DMS53 treated with DMSO at 0.1 percent for 48 hours (cell line): ENCODE measurements at regions not wholly inside any gene's neighbourhood (a gene's known extent, or its start where the extent isn't known, plus 50 kb on each side); places are given as distances from the start of the nearest gene placed in this dataset.
"Not testable (repeated sequence)": the region's sequence is repeated elsewhere in the genome, so short reads cannot be mapped to it uniquely, and the experiment has no call there.

Experiments used
- DNase-seq: peaks from one replicate; lab custom pipeline; 2025; ENCODE audit not compliant: unreplicated experiment; lab: John Stamatoyannopoulos, UW

DNA sequence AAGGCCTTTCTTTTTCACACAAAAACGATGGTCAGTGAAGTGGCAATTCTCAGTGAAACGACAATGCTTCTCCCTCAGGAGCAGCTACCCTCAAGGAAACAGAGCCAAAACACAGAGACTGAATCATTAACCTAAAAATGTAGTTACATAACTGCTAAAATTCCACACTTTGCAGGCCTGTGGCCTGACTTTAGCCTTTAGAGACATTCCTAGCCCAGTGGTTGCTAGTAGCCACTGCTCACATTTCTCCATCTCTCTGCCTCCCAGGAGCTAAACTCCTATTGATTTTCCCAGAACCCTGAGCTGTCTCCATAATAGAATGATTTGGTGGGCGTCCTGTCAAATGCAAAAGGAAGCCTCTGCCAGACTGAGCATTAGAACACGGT is 630.1 kb upstream of the KCNMB2 start:
- DNase-seq = no peak

DNA sequence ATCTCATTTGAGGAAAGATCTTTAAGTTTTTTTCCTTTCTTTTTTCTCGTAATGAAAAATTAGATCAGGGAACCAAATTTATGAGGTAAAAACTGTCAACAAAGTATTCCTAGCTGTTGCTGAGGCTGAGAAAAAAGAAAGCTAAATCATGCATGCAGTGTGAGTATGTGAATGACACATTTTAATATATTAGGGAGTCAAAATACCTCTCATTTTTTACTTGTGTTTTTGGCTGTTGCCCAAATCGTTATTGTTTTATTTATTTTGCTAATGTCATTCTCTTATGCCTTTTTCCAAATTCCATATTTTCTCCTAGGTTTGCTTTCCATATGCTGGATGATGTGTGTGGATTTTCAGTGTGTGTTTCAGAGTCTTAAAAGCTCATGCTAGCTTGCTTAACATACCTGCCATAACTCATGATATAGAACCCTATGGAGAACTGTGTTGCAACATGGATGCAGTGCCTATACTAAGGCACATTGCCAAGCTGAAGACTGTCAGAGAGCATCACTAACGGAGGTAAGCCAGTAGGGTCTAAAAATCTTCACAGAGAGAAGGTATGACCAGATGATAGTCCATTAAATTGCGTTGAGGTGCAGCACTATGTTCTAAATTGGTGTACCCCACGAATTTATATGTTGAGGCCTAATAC is 629.5 kb upstream of the KCNMB2 start:
- no peak for DNase-seq

DNA sequence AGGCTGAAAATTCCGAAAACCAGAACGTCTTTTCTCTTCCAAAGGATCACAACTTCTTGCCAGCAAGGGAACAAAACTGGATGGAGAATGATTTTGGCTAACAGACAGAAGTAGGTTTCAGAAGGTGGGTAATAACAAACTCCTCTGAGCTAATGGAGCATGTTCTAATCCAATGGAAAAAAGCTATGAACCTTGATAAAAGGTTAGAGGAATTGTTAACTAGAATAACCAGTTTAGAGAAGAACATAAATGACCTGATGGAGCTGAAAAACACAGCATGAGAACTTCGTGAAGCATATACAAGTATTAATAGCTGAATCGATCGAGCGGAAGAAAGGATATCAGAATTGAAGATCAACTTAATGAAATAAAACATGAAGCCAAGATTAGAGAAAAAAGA is 626.7 kb upstream of the KCNMB2 start:
- DNase-seq = not testable (repeated sequence)

DNA sequence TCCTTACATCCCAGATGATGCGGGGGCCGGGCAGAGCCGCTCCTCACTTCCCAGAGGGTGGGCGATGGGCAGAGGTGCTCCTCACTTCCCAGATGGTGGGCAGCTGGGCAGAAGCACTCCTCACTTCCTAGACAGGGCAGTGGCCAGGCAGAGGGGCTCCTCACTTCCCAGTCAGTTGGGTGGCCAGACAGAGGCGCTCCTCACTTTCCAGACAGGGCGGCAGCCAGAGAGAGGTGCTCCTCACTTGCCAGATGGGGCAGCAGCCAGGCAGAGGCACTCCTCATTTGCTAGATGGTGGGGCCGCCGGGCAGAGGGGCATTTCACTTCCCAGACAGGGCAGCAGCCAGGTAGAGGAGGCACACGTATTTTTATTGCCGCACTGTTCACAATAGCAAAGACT is 622.0 kb upstream of the KCNMB2 start:
- no peak for DNase-seq

DNA sequence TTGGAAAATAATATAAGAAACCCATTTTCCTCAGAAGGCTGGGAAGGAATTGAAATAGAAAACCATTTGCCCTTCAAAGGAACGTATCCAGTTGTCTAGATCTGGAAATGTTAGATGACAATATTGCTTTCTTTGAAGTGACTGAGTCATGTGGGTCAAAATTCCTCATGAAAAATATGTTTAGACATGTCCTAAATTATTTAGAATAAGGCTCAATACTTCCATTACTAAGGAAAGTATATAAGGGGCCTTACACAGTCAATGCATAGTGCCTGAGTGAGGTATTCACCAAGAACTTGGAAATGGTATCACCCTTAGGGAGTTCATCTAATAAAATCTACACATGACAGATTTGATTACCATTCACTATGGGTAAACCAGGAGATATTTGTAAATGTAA is 619.8 kb upstream of the KCNMB2 start:
- DNase-seq = no peak

DNA sequence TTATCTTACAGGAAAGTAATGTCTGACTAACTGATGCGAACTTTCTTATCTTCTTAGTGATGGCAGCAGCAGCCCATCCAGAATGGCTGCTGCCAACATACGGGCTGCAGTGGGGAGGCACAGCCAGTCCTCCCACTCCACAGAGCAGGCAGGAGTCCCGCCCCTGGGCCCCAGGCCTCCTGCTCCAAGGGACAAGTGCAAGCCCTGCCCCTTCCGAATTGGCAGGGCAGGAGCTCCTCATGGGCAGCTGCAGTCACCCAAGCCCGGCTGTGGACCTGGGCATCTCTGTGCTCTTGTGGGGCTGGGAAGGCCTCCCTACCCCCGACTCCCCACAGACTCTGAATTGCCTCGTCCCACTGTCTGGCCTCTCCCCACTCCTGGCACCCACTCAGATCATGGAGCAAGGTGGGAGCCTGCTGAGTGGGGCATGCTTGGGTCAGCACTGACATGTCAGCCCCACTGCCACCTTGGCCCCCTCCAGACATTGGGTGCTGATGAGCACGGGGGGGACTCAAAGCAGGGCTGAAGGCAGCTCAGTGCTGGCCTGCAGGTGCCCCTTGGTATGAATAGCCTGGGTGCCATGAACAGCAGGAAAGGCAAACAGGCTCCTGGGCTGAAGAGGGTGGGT is 618.9 kb upstream of the KCNMB2 start:
- no peak for DNase-seq

DNA sequence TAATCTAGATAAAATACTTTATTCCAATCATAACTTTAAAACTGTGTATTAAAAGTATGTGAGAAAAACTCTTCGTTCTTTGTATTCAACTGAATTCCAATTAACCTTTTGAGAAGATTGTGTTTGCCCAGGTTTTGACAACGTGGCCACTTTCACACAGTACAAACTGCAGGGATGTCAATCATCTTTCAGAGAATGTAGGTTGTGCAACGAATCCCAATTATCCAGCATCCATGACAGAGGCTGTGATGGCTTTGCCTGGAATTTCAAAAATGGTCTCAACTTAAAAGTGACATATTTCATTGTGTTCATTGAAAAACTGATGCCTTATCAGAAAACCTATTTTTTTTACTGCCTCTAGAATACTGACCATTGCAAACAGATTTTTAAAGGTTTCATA is 615.1 kb upstream of the KCNMB2 start:
- no peak for DNase-seq

DNA sequence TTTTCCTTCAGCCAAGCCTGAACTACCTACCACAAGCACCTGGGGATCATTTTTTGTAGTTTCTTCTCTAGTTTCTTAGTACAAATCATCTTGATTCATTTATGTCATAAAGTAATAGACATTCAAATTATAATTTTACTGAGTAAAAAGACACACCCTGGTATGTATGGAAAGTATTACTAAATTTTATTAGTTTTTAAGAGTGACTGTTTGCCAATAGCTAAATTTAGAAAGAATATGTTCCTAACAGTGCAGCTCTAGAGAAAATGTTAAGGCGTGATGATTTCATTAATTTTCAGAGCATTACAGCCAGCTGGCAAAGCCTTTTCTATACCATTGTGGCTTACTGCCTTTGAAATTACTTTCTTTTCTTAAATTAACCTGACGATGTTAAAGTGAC is 612.0 kb upstream of the KCNMB2 start:
- DNase-seq = no peak

DNA sequence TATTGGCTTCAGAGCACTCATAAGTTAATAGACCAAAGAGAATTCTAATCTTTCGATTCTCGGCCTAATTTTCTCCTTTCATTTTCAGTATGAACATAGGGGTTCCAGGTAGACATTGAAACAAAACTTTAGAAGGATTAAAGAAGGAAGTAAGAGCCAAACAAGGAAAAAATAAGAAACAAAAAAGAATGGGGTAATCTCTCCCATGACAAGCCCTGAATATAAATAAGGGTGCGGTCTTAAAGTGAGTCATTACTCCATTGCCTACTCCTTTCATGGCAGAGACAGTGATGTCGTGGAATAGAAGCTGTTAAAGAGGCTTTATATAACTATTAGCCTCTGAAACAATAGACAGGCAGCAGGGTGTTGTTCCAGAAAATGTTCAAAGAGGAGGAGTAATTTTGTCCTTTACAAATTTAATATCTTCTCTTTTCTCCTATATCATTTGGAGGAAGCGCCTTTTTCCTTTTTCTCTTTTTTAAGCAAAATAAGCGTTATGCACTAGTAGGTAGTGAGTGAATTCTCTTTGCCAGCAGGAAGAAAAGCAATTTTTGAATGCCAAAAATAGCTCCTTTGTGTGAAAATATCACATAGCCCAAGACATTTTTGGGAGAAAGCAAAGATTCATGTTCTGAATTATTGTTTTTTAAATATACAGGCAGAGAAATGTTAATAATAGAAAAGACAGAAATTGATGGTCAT is 607.9 kb upstream of the KCNMB2 start:
- DNase-seq = no peak

DNA sequence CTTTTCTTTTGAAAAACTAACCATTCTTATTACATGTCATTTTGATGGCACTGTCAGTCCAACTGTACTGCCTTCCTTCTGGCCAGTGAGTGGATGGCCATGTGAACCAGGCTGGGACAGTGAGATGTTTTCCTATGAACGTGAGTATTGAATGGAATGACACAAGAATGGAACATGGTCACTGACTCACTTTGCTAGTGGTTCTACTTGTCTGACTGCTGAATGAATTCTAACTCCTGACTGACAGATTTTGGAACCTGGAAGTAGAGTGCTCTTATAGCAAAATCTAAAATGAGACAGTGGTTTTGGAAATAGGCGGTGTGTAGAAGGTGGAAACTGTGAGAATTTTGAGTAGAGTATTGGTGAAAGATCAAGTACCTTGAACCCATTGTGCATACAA is 606.9 kb upstream of the KCNMB2 start:
- no peak for DNase-seq

DNA sequence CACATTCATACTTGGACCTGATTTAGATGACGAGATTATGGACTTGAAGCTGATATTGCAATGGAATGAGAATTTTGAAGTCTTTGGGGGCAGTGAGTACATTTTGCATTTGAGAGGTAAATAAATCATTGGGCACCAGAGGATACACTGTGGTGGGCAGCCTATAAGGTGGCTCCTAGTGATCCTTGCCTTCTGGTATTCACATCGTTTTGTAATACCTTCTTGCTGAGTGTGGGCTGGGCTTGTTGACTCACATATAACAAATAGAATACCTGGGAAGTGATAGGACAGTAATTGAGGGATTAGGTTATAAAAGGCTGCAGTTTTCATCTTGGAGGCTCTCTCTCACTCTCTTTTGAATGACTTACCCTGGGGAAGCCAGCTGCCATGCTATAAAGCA is 605.5 kb upstream of the KCNMB2 start:
- DNase-seq = no peak

DNA sequence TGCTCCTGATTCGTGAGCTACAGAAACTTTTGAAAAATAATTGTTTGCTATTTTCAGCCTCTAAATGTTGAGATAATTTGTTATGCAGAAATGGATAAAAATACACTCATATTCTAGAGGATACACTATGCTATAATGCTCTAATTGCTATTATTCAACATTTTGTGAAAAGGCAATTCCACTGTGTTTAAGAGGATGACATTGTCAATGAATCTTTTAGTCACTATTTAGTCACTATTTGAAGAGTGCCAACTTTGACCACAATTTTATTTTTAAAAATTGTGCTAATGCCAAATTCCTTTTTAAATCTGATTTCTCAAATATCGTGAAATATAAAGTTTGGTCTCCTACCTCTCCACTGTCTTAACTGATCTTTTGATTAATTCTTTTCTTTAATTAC is 604.9 kb upstream of the KCNMB2 start:
- DNase-seq = no peak

DNA sequence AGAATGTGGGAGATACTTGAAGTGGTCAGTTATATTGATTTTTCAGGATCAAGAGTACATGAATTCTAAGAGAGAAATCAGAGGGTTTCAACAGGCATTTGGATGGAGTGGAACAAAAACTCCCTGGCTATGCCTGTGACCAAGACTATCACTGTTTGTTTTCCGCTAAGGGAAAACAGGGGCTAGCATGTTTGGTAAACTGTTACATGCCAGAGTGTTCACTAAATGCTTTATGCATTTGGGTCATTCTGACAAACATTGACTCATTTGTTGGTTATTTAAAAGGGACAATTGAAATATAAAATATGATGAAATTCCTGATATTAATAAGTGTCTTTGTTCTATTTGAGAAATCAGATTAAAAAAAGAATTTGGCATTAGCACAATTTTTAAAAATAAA is 603.9 kb upstream of the KCNMB2 start:
- no peak for DNase-seq

DNA sequence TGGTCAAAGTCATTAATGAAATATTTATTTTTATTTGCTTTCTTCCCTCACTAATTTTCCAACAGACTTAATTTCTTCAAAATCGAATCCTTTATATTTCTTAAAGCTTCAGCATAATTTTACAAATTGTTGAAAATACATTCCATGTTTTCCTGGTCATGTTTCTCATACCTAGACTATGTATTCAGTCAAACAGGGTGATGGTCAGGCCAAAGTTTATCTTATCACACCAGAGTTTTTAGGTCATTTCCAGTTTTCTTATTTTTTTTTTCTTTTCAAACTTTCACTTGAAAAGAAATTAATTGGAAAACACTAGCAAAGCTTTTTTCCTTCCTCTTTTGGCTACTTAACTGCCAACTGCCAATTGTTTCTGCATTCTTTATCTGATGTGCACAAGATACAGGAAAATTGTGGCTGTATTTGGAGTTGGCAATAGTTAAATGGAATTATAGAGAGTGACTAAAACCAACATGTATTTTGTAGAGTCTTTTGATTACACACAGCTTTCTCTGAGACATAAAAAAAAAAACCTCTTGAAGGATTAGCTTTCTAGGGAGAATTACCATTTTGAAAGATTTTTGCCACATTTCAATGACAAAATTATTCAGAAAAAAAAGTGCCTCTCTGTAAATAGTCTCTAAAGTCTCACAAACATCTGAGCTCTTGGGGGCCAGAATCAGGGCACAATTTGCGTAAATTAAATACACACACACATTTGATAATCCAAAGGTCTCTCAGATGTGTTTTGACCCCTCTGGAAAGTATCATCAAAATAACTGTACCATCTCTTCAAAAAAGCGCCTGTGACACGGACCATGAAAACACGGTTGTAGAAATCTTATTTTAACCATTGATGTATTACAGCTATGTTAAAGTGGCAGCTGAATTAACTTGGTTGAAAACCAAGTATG is 603.2 kb upstream of the KCNMB2 start:
- DNase-seq = no peak

DNA sequence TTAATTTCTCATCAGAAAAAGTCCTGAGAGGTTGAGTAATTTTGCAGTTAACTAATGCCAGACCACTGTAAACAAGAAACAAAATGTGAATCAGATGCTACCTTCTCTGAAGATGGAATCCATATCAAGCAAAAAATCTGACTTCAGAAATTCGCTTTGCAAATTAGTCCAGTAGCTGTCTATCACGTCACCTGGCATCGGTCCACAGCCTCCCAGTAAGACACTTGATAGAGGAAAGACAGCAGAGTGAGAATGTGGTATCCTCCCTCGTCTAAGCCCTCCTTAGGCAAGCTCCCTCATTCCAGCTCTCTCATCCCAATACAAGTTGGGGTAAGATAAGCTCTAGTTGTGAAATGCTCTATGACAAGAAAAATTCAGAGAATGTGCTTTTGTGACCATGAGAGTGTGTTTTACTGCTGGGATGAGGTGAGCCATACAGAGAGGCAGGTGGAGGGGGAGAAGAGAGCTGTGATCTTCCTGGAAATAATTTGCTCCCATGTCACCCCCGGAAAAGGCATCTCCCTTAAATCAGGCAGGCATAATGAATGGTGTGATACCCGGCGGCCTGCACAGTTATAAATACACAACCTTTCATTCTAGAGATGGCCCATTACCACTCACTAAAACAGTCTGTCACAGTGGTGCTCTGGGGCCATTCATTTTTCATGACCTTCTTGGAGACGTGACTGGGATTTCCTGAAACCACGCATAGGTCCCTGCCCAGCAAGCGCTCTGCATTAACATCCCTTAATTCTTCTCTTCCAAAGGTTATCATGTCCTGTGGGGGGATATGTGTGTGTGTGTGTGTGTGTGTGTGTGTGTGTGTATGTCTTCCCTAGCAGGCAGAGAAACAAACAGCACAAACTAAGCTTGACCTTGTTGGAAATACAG is 602.0 kb upstream of the KCNMB2 start:
- DNase-seq = no peak

DNA sequence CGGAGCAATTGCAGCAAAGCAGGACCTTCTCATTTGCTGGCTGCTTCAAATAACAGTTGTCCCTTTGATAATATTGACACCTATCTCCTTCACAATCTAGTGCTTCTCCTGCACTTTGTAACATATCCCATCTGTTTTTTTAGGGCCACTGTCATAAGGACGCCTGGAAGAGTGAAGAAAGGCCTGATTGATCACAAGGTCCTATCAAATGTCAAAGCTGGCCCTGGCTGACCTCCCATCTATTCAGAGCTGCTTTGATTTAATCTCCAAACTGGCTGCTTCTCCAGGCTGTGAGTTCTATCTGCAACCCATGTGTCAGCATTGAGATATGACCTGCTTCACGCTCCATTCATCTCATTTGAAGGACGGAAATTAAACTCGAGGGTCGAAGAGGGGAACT is 601.2 kb upstream of the KCNMB2 start:
- DNase-seq = no peak

DNA sequence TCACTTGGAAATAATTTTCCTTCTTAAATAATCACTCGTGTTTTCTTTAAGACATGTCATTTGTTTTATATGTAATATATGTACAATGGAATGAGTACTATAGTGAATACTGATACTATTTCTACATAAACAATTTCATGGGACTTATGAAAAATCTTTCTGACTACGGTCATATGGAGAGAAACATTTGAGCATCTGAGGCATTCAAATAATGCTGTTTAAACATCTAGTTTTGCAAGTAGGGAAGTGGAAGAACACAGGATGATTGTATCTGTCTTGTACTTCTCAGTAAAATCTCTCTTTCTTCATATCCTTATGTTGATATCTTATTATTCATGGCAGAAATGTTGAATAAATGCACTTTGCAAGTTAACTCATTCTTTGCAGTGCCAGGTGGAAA is 599.5 kb upstream of the KCNMB2 start:
- DNase-seq = no peak

DNA sequence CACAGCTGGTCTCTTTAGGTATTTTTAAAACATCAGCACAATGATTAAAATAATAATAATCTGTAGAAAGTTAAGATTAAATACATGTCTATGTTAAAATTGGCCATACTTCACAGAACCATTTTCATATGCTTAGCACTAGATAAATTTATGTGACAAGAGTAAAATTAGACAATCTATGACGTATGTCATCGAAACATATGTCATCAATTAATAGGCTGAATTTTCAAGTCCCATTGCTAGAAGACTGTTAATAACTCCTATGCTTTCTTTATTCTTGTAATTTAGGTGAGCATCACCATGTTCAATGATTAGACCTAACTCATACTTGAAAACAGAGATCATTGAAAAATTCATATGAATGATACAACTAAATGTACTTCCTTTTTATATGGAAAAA is 593.3 kb upstream of the KCNMB2 start:
- DNase-seq = no peak

DNA sequence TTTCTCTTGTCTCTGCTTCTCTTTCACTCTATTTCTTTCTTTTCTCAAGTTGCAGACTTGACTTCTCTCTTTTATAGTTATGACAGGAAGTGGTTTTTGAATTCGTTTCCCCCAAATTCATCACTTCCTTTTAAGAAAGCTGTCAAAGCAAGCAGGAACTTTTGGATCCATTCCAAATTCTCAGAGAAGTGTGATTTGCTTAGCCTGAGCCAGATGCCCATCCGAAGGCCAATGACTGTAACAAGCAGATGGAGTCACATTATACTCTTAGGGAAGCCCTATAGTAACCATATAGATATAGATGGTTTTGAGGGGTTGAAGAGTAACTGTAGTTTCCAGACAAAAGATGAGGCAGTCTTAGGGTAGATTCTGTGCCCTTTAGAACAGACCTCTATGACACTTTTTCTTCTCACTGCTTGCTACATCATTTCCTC is 592.0 kb upstream of the KCNMB2 start:
- no peak for DNase-seq

DNA sequence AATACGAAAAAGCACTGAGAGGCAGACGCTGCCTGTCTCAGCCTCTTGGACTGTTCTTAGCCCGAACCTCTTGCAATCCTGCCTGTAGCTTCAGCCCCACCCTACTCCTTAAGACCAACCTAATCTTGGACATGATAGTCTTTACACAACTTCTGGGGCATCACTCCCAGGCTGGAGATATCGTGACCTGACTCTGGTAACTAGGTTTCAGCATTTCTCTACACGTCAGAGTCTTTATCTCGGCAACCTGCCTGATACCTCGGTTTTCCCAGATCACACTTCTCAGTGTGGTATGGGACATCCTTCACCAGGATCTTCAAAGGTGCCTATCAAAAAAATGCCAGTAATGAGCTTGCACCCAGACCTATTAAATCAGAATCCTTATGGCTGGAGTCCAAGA is 590.2 kb upstream of the KCNMB2 start:
- DNase-seq = no peak

DNA sequence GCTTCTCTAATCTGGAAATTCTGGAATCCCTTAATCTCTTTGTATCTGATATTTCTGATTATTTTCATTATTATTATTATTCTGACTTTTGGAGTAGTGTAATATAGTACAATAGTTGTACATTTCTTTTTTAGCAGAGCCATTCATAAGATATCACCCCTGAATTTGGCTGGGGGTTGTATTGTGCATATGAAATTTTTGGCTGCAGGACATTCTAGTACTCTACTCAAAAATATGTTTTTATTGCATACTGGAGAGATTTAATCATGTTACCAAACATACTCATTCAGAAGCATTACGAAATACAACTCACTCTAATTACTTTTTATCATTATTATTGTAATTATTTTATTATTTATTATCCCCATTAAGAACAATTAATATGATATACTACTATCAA is 589.7 kb upstream of the KCNMB2 start:
- no peak for DNase-seq
